GM18519 (cell line): ENCODE measurements at regions not wholly inside any gene's neighbourhood (a gene's known extent, or its start where the extent isn't known, plus 50 kb on each side); places are given as distances from the start of the nearest gene placed in this dataset.
"Not testable (repeated sequence)": the region's sequence is repeated elsewhere in the genome, so short reads cannot be mapped to it uniquely, and the experiment has no call there.

Source experiments
- ATAC-seq: cut with Tn5 transposase; IDR thresholded peaks from one replicate; pipeline ENCODE4 v1.9.1; 2021; ENCODE audit warnings: mild to moderate bottlenecking, moderate library complexity; ENCODE audit not compliant: unreplicated experiment, low FRiP score

DNA sequence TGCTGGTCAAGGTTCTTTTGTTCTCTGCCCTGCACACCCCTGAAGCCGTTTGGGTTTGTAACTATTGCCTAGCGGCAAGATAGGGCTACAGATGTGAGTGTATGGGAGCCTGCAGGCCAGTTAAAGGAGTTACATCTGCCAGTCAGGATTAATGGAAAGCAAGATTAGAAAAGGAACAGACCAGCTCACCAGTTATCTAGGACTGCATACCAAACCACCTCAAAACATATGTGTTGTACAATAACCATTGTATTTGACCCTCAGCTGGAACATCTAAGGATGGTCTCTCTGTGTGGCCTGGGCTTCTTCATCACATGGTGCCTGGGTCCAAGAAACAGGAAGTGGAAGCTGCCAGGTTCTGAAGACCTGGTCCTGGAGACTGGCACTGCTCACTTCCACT, 52.5 kb upstream of the FBXO28 start:
- ATAC-seq = no peak

DNA sequence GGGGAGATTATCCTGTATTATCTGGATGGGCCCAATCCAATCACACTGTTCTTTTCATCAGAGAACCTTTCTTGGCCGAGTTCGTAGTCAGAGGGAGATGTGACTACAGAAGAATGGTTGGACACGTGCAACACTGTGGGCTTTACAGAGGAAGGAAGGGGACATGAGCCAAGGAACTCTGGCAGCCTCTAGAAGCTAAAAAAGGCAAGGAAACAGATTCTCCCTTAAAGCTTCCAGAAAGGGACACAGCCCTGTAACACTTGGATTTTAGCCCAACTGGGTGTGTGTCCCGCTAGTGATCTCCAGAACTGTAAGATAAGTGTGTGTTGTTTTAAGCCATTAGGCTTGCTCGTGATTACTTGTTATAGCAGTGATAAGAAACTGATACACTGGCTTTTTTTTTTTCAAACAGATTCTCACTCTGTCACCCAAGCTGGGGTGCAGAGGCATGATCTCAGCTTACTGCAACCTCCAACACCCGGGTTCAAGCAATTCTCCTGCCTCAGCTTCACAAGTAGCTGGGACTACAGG, 53.9 kb upstream of the FBXO28 start:
- ATAC-seq = no peak

DNA sequence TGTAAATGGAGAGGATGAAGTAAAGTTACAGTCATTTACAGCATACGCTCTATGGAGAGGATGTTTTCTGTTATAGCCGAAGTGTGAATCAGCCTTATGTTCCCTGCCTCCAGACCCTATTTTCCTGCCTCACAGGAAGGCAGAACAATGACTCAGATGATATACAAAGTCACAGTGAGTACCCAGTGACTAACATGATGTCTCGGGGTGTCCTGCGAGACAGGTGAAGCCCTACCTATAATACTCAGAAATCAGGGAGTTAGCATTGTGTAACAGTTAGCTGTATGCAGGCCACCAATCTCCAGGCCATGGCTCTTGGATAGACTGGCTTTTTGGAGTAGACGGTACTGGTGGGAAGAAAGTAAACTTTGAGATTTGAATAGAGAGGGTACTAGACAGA, 55.6 kb upstream of the FBXO28 start:
- no peak for ATAC-seq

DNA sequence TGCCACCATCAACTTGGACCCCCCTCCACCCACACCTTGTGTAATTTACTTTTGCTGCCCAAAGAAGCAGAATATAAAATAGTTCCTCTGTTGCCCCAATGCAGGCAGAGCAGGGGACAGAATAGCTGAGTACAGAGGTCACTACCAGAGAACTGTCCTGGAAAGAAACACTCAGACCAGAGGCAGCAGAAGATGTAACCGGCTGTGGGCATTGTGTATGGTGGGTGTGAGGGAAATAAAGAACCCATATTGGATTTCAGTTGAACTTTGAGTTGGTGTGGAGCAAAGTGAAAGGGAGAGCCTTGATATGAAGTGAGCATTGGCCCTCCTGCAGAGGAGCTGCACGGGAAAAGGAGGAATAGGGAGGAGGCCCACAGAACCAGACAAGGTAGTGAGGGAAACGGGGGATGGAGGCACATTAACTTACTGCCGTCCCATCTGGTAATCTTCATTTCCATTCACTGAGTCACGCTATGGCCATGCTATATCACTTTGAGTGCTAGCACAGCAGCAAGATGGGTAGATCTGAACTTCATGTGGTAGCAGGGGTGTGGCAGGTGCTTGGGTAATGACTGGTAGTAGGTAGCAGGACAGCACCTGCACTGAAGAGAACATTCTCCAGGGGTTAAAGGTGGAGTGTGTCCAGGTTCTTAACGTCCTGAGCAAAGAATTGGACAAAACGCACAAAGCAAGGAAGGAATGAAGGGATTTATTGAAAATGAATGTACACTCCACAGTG, 56.3 kb upstream of the FBXO28 start:
- no peak for ATAC-seq

DNA sequence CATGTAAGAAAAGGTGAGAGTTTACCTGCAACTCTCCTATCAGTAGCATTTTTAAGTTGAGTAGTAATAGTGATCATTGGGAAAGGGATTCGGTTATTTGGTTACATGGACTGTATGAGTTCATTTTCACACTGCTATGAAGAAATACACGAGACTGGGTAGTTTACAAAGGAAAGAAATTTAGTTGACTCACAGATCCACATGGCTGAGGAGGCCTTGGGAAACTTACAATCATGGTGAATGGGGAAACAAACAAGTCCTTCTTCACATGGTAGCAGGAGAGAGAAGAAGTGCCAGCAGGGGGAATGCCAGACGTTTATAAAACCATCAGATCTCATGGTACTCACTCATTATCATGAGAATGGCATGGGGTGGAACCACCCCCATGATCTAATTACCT, 59.3 kb upstream of the FBXO28 start:
- no peak for ATAC-seq

DNA sequence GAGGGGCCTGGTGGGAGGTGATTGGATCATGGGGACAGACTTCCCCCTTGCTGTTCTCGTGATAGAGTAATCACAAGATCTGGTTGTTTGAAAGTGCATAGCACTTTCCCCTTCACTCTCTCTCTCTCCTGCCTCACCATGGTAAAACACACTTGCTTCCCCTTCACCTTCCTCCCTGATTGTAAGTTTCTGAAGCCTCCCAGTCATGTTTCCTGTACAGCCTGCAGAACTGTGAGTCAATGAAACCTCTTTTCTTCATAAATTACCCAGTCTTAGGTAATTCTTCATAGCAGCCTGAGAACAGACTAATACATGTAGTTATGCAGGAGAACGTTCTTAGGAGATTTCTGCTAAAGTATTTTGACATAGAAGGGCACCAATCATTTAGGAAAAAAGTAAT, 59.9 kb upstream of the FBXO28 start:
- ATAC-seq = no peak

DNA sequence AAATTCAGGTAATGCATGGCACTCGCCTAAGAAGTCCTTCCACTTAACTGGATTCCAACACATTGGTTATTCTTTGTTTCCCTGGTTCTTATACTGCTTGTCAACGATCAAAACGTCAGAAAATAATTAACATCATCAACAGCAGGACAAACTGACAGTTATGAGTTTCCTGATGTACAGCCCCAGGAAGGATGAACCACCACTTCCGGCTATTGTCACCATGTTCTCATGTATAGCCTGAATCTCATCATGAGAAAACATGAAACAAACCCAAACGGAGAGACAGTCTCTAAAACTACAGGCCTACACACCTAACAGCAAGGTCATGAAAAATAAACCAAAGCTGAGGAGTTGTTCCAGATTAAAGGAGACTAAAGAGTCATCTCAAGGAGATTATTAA, 60.5 kb upstream of the FBXO28 start:
- no peak for ATAC-seq

DNA sequence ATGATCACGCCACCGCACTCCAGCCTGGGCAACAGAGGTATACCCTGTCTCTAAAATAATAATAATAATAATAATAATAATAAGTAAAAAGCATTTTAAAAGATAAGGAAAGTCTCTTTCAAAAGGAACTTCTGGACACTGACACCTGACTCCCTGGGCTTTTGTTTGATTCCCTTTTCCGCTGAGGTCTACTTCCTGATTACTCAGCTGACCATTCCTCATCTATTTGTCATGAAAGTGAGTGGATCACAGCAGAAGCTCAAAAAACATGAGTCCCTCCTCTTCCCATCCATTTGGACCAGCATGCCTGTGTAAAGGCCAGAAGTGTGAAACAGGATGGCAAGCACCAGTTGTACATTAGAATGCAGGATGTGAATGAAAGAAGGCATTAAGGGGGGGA, 61.1 kb upstream of the FBXO28 start:
- ATAC-seq = no peak

DNA sequence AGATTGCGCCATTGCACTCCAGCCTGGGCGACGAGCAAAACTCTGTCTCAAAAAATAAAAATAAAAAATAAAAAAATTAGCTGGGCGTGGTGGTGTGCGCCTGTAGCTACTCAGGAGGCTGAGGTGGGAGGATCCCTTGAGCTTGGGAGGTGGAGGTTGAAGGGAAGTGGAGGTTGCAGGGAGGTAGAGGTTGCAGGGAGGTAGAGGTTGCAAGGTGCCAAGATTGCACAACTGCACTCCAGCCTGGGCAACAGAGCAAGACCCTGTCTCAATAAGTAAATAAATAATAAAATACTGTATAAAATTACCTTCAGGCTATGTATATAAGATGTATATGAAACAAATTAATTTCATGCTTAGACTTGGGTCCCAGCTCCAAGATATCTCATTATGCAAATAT, 62.1 kb upstream of the FBXO28 start:
- not testable (repeated sequence) for ATAC-seq

DNA sequence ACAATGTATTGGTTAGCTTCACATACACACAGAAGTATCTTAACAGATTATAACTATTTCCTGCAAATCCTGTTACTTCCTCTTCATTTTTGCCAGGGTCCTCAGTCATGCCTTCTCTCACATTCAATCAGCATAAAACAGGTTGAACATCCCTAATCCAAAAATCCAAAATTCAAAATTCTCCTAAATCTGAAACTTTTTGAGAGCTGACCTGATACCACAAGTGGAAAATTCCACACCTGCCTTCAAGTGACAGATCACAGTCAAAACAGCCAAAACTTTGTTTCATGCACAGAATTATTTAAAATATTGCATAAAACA, 62.9 kb upstream of the FBXO28 start:
- no peak for ATAC-seq

DNA sequence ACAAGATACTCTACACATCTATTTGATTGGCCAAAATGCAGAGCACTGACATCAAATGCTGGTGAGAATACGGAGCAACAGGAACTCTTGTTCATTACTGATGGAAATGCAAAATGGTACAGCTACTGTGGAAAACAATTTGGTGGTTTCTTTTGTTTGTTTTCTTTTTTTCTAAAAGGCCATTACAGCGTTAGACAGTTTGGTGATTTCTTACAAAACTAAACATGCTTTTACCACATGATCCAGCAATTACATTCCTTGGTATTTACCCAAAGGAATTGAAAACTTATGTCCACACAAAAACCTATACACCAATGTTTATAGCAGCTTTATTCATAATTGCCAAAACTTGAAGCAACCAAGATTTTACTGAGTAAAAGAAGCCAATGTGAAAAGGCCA, 66.4 kb upstream of the FBXO28 start:
- ATAC-seq = no peak

DNA sequence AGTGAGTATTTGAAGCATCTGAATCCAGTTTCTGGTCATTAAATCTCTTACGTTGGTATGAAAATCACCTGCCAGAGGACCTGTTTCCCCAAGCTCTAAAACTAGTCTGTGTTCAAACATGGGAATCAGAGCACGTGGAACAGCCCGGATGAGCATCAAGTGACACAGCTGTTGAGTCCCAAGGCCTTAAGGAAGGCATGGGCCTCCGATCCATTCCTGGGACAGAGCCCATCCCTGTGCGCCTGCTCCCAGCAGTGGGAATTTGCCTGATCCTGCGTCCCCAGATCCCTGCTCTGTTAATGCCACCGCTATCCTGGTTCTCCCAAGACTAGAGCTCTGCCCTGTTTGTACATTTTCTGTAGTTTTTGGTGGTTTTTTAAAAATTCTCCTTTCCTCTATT, 68.4 kb upstream of the FBXO28 start:
- no peak for ATAC-seq

DNA sequence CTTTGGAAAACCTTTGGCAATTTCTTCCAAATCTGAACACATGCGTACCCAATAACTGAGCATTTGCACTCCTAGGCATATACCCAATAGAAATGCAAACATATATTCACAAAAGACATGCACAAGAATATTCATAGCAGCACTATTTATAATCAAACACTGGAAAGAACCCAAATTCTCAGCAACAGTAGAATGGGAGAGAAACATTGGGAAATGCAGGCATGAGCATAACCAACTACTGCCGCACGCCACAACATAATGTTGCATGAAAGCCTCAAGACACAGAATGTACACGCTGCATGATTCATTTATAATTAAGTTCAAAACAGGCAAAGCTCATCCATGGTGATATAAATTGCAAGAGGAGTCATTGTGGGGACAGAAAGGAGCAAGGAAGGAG, 69.5 kb upstream of the FBXO28 start:
- no peak for ATAC-seq

DNA sequence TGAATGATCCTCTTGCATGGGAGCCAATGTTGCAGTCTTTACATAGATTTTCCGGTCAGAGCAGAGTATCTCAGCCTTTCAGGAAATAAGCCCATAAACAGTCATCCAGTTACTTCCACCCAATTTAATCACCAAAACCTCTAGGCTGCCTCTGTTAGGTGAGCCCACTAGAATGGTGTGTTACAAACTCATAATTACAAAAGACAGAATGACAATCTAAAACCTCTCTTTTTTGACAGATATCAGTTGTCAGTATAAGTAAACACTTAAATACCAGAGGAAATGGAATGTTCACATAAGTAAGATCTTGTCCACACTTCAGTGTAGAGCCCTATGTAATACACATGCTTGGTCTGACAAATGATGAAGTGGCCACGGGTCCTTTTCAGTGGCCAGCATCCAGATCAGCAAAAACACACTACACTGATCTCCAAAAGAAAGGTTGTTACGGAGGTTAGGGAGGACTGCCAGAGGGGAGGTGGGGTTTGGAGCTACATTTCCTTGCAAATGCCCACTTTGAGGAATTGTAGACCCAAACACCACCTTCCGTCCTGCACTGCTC, 71.3 kb upstream of the FBXO28 start:
- ATAC-seq = no peak

DNA sequence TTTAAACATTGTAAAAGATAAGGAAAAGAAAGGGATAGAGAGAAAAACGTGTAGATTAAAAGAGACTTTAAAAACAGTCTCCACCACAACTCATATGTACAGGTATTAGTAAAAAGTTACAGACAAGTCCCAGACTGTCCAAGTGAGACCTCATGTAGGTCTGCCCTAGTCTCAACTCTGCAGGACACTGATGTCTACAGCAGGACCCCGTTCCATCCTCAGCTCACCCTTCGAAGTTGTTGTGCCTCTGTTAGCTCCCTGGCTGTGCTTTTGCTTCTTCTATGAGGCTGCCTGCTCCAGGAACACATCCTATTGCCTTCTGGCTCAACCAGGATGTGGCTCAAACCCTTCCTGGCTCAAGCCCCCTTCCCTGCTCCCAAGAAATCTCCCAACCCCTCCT, 72.9 kb upstream of the FBXO28 start:
- ATAC-seq = no peak

DNA sequence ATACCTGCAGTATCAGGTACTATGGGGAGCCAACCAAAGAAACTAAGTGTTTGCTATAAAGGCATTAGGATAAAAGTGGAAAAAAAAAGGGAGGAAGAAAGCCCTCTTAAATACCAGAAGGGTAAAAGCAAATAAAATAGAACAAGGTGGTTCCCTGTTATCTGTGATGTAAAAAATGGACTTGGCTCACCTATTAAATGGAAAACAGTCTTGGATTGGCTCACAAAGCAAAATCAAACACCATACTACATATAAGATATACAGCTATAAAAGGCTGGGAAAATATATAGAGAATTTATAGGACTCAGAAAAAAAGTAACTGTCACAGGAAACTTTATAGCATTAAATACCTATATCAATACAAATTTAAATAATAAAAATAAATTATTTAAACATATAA, 73.5 kb upstream of the FBXO28 start:
- ATAC-seq = not testable (repeated sequence)

DNA sequence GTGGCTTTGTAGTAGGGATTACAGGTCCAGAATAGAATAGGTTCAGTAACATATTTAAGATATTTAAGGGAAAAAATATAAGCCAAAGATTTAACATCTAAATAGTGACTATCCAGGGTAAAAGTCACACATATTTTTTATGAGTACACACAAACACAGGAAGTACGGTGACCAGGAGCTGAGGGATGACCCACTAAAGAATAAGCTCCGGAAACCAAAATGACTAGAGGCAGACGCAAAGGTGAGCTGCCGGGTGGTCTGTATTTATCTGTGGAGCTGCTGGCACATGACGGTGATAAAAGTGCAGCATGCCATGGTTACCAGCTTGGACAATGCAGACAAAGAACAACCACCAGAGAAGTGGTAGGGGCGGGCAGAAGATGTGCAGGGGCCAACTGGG, 73.9 kb upstream of the FBXO28 start:
- ATAC-seq = not testable (repeated sequence)

DNA sequence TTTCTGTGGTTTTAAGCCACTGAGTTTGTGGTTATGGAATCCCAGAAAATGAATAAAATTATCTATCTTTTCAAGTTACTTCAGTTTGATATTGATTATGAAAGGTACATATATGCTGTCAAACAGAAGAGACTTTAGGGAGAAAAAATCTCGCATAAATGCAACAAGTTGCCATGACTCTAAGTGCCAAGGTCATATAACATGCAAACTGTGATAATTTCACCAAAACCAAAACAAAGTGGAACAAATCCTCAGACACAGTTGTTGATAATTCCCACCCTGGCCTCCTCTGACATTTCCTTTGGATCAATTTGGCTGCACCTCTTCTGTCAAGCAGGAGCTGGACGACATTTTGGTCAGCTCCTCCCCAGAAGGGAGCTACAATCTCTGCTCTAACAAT, 75.1 kb upstream of the FBXO28 start:
- not testable (repeated sequence) for ATAC-seq

DNA sequence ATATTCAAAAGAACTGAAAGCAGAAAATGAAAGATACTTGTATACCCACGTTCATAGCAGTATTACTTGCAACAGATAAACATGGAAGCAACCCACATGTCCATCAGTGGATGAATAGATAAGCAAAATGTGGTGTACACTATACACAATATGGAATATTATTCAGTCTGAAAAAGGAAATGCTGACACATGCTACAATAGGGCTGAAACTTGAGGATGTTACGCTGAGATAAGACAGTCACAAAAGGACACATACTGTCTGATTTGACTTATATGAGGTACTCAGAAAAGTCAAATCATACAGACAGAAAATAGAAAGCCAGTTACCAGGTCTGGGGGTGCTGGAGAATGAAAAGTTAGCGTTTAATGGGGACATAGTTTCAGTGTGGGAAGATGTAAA, 76.5 kb upstream of the FBXO28 start:
- ATAC-seq = not testable (repeated sequence)

DNA sequence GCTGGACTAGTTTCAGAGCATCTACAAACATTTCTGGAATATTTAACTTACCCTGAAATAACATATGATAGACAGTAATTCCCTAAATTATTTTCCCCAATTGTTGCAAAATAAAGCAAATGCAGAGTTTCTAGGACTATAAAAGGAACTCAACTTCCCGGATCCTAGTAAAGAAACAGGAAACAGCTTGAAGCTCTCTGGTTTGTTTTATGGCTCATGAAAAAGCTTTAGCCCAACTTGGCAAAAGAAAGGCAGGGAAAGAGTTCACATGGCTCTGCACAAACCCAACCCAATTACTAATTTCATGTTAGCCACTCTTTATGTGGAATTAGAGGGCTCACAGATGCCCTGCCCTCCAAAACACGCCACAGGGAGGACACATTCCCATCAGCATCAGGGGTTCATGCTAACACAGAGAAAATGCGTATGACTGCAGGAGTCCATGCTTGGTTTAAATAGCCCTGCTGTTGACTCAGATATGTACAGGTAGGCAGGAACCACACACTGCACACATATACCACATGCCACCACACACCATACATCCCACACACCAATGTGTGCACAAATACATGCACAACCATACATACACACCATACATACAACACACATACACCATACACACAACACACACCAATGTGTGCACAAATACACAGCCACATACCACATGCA, 81.2 kb upstream of the FBXO28 start:
- not testable (repeated sequence) for ATAC-seq

DNA sequence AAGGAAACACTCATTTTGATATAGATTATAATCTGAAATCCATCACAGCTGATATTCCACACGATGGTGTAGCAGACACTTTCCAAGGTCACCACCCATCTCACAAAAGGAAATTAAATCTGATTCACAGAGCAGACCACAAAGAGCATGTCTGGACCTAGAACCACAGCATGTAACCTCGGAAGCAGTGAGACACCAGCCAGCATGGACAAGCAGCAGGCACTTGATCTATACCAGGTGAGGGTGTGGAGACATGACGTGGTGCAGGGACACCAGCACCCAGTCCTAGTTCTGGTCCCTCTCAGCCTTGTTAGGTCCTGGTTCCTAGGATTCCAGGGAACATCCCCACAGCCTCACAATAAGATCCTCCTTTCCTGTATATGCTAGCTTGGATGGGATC, 81.9 kb upstream of the FBXO28 start:
- not testable (repeated sequence) for ATAC-seq

DNA sequence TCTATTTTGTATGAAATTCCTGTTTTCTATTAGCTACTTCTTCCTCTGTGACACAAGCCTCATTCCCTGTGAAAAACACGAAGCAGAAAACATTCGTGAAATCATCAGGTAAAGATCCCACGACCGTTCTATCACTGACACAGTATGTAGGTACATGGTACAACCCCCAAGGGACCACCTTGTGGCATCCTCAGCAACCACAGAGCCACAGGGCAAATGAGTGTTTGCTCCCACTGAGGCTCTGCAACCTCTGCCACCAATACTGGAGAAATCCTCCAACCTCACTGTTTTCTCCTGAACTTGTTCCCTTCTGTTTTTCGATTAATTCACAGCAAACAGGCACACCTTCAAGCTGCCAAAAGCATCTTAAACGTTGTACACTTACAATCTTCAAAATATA, 83.7 kb upstream of the FBXO28 start:
- ATAC-seq = not testable (repeated sequence)
